PC-3 (cell line): ENCODE measurements at regions not wholly inside any gene's neighbourhood (a gene's known extent, or its start where the extent isn't known, plus 50 kb on each side); places are given as distances from the start of the nearest gene placed in this dataset.

Experiments used
- ATAC-seq: fragments of 200-7000 bp; cut with Tn5 transposase; 2 replicates; pipeline ENCODE4 v1.9.1; 2020; ENCODE audit warnings: mild to moderate bottlenecking, moderate library complexity
- BruUV-seq: library from RNA; stranded (reverse); fragments of 400-500 nt; replicated peaks from 2 replicates; lab custom pipeline; 2021; lab: Mats Ljungman, UMichigan
- CTCF ChIA-PET: fragments of 300-600 bp; sonication (Branson Sonifier 250); formaldehyde crosslinking; loops from one replicate; lab custom pipeline; 2022; ENCODE audit warnings: antibody characterized with exemption; lab: Charles Lee
- POLR2A ChIA-PET: fragments of 300-600 bp; sonication (Branson Sonifier 250); formaldehyde crosslinking; loops from one replicate; lab custom pipeline; 2022; ENCODE audit warnings: antibody characterized with exemption; ENCODE audit not compliant: unreplicated experiment; lab: Charles Lee
- DNase-seq: peaks from one replicate; pipeline ENCODE4 v3.0.0-alpha.2; 2015
- H2AFZ ChIP-seq: fragments of 300-600 bp; sonication (generic); 2 replicates; pipeline ENCODE4 v1.6.0; 2016; ENCODE audit warnings: antibody characterized with exemption, low read length
- H3F3A ChIP-seq: fragments of 300-600 bp; sonication (generic); one replicate; pipeline ENCODE4 v1.6.0; 2017; ENCODE audit warnings: antibody characterized with exemption, low read length, control low read depth, mild to moderate bottlenecking; ENCODE audit not compliant: unreplicated experiment
- H3K27ac ChIP-seq: fragments of 300-600 bp; sonication (generic); 2 replicates; pipeline ENCODE4 v1.5.1; 2016; ENCODE audit warnings: mild to moderate bottlenecking, low read length
- H3K27me3 ChIP-seq: fragments of 300-600 bp; sonication (generic); 2 replicates; pipeline ENCODE4 v1.6.1; 2016; ENCODE audit warnings: low read length, mixed read lengths
- H3K36me3 ChIP-seq: fragments of 300-600 bp; sonication (generic); 2 replicates; pipeline ENCODE4 v1.6.1; 2016; ENCODE audit warnings: low read depth, mixed run types, low read length, mixed read lengths
- H3K4me1 ChIP-seq: fragments of 300-600 bp; sonication (generic); 2 replicates; pipeline ENCODE4 v1.5.1; 2016; ENCODE audit warnings: low read length; ENCODE audit not compliant: insufficient read depth
- H3K4me2 ChIP-seq: fragments of 300-600 bp; sonication (generic); 2 replicates; pipeline ENCODE4 v1.6.0; 2016; ENCODE audit warnings: low read length
- H3K4me3 ChIP-seq: fragments of 300-600 bp; sonication (generic); 2 replicates; pipeline ENCODE4 v1.5.1; 2016; ENCODE audit warnings: mild to moderate bottlenecking, low read length, mixed read lengths
- H3K79me2 ChIP-seq: fragments of 300-600 bp; sonication (generic); 2 replicates; pipeline ENCODE4 v1.6.1; 2017; ENCODE audit warnings: low read length, mixed read lengths
- H3K9ac ChIP-seq: fragments of 300-600 bp; sonication (generic); 2 replicates; pipeline ENCODE4 v1.6.0; 2016; ENCODE audit warnings: mild to moderate bottlenecking, low read length
- H3K9me2 ChIP-seq: fragments of 300-600 bp; sonication (generic); replicated peaks from 2 replicates; pipeline ENCODE4 v1.6.1; 2016; ENCODE audit warnings: mixed run types, low read length, mixed read lengths
- H3K9me3 ChIP-seq: fragments of 300-600 bp; sonication (generic); 2 replicates; pipeline ENCODE4 v1.6.1; 2016; ENCODE audit warnings: low read length, mixed read lengths
- H4K20me1 ChIP-seq: fragments of 300-600 bp; sonication (generic); 2 replicates; pipeline ENCODE4 v1.6.1; 2016; ENCODE audit warnings: low read length, mixed read lengths
- EZH2 ChIP-seq: fragments of 300-600 bp; sonication (generic); IDR thresholded peaks from one replicate; pipeline ENCODE4 v1.6.1; 2017; ENCODE audit warnings: antibody characterized with exemption, mild to moderate bottlenecking, low read length; ENCODE audit not compliant: unreplicated experiment
- EZH2phosphoT487 ChIP-seq: fragments of 300-600 bp; sonication (generic); IDR thresholded peaks from 2 replicates; pipeline ENCODE4 v1.6.1; 2018; ENCODE audit warnings: mild to moderate bottlenecking, antibody characterized with exemption, low read length, borderline replicate concordance
- intact Hi-C: fragments of 100-400 bp; cut with micrococcal nuclease; formaldehyde crosslinking; loops from 2 replicates; pipeline ENCODE4 v1.9.0; 2023
- TF ChIP-seq, protein P1 (sequence below): fragments of 300-600 bp; sonication (generic); conservative IDR thresholded peaks from 2 replicates; pipeline ENCODE4 v1.5.1; 2017; ENCODE audit warnings: antibody characterized with exemption, low read depth, mild to moderate bottlenecking, low read length

DNA sequence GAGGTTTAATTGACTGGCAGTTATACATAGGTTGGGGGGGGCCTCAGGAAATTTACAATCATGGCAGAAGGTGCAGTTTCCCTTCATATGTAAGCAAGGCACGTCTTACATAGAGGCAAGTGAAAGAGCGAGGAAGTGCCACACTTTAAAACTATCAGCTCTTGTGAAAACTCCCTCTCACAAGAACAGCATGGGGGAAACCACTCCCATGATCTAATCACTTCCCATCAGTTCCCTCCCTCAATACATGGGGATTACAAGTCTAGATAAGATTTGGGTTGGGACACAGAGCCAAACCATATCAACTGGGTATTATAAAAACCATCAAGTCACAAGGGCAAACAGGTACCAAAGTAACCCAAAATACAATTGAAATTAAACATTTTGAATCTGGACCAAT lies 182.0 kb upstream of the FAT4 start:
- intact Hi-C loops: no loop called here
- POLR2A ChIA-PET: no interaction called here

DNA sequence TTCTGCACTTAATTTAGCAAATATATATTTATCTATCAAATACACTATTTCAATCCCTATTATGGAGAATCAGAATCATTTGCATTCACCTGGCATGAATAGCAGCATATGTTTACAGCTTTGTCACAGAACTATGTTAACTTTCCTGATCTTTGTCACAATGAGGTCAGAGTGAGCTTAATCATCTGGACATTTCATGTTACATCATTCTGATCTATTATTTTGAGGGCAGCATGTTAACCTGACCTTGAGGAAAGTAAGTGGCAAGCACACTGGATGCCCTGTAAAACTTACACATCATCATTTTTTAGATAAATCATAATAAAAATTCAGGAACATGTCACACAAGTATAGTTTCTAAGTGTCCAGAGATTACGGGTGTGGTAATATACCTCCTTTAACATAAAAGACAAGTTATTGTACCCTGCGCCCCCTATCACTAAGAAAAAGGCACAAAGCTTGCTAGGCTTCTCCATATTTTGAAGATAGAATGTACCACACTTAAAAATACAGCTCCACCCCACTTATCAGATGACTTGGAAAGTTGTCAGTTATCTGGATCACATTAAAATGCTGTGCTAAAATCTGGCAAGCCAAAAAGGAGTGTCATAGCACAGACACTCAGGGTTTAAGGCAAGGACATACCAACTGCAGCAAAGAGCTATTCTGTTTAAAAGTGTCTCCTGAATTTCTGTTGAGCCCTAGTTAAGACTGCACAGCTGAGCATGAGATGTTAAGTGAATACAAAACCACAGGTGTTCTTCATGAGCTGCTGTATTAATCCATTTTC lies 182.7 kb upstream of the FAT4 start:
- H3F3A ChIP-seq: no peaks in the 10 kb centered on the region
- no peaks in the 10 kb centered on the region for H3K79me2 ChIP-seq
- no peaks in the 10 kb centered on the region for H3K9me3 ChIP-seq
- H2AFZ ChIP-seq: no peak overlapping the region
- CTCF ChIA-PET: no interaction called here
- intact Hi-C loops: no loop called here
- POLR2A ChIA-PET: no interaction called here
- no peak overlapping the region for H3K27ac ChIP-seq
- TF ChIP-seq, protein P1, sequence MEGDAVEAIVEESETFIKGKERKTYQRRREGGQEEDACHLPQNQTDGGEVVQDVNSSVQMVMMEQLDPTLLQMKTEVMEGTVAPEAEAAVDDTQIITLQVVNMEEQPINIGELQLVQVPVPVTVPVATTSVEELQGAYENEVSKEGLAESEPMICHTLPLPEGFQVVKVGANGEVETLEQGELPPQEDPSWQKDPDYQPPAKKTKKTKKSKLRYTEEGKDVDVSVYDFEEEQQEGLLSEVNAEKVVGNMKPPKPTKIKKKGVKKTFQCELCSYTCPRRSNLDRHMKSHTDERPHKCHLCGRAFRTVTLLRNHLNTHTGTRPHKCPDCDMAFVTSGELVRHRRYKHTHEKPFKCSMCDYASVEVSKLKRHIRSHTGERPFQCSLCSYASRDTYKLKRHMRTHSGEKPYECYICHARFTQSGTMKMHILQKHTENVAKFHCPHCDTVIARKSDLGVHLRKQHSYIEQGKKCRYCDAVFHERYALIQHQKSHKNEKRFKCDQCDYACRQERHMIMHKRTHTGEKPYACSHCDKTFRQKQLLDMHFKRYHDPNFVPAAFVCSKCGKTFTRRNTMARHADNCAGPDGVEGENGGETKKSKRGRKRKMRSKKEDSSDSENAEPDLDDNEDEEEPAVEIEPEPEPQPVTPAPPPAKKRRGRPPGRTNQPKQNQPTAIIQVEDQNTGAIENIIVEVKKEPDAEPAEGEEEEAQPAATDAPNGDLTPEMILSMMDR: no peak
- TF ChIP-seq EZH2 (no peak), EZH2phosphoT487 (no peak)
- DNase-seq (no peak), ATAC-seq (no peak)
- no peaks in the 10 kb centered on the region for H4K20me1 ChIP-seq
- no peaks in the 10 kb centered on the region for H3K36me3 ChIP-seq
- no TSS peak for BruUV-seq
- H3K9me2 ChIP-seq: no peaks in the 10 kb centered on the region
- H3K4me3 ChIP-seq: no peak overlapping the region
- H3K9ac ChIP-seq: no peak overlapping the region
- no peaks in the 10 kb centered on the region for H3K27me3 ChIP-seq
- no peak overlapping the region for H3K4me2 ChIP-seq
- no peaks in the 10 kb centered on the region for H3K4me1 ChIP-seq

More for the DNA sequence above, 182.0 kb upstream of the FAT4 start:
- Histone ChIP-seq H3K4me1 (no peaks in the 10 kb centered on the region), H3K4me3 (no peak overlapping the region), H3K9ac (no peak overlapping the region), H3K36me3 (no peaks in the 10 kb centered on the region), H3F3A (no peaks in the 10 kb centered on the region), H3K9me2 (no peaks in the 10 kb centered on the region), H3K27me3 (no peaks in the 10 kb centered on the region), H3K9me3 (no peaks in the 10 kb centered on the region), H3K27ac (no peak overlapping the region), H2AFZ (no peak overlapping the region), H4K20me1 (no peaks in the 10 kb centered on the region), H3K4me2 (no peak overlapping the region), H3K79me2 (no peaks in the 10 kb centered on the region)
- BruUV-seq: no TSS peak
- DNase-seq (no peak), ATAC-seq (no peak)
- CTCF ChIA-PET: no interaction called here
- TF ChIP-seq EZH2 (no peak), EZH2phosphoT487 (no peak)
- TF ChIP-seq, protein P1: no peak

DNA sequence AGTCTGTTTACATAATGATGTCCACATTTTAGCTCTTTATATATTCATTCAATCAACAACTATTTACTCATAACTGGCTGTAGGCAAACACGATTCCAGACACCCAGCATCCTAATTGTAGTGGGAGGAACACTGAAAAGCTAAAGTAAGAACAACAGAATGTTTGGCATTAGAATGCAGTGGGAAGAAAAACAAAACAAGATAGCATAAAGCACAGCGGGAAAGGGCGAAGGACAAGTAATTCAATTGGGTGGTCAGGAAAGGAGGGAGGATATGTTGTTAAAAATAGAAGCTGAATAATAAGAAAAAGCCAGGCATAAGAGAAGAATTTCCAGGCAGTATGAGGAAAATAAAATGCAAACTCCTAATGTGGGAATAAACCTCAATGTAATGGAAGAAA lies 189.5 kb upstream of the FAT4 start:
- ChIA-PET POLR2A (no interaction called here), CTCF (no interaction called here)
- no TSS peak for BruUV-seq
- intact Hi-C loops: no loop called here
- Histone ChIP-seq H3K4me3 (no peak overlapping the region), H3K9me3 (no peaks in the 10 kb centered on the region), H3F3A (no peaks in the 10 kb centered on the region), H3K27me3 (no peaks in the 10 kb centered on the region), H3K4me2 (no peak overlapping the region), H3K9me2 (no peaks in the 10 kb centered on the region), H3K27ac (no peak overlapping the region), H3K4me1 (no peaks in the 10 kb centered on the region), H4K20me1 (no peaks in the 10 kb centered on the region), H2AFZ (no peak overlapping the region), H3K9ac (no peak overlapping the region), H3K36me3 (no peaks in the 10 kb centered on the region), H3K79me2 (no peaks in the 10 kb centered on the region)
- ATAC-seq (no peak), DNase-seq (no peak)
- TF ChIP-seq EZH2phosphoT487 (no peak), EZH2 (no peak)
- TF ChIP-seq, protein P1: no peak
